GM23248 (cell line): ENCODE measurements at regions not wholly inside any gene's neighbourhood (a gene's known extent, or its start where the extent isn't known, plus 50 kb on each side); places are given as distances from the start of the nearest gene placed in this dataset.

Experiments used
- EZH2 ChIP-seq: fragments of 200-600 bp; sonication (generic); IDR thresholded peaks from 2 replicates; pipeline ENCODE4 v1.6.1; 2018; ENCODE audit warnings: antibody characterized with exemption, mild to moderate bottlenecking; ENCODE audit not compliant: insufficient read depth, poor library complexity, severe bottlenecking
- EZH2phosphoT487 ChIP-seq: fragments of 200-600 bp; sonication (generic); IDR thresholded peaks from 2 replicates; pipeline ENCODE4 v1.6.1; 2018; ENCODE audit warnings: antibody characterized with exemption, moderate library complexity, mild to moderate bottlenecking, low read depth; ENCODE audit not compliant: insufficient read depth

- TF ChIP-seq EZH2phosphoT487 = no peak
- TF ChIP-seq EZH2 = no peak
Observed at GRCh38 chr18:24990671-24991134, 361.3 kb downstream of the ZNF521 start.
